OCI-LY7 (cell line): ENCODE measurements at regions not wholly inside any gene's neighbourhood (a gene's known extent, or its start where the extent isn't known, plus 50 kb on each side); places are given as distances from the start of the nearest gene placed in this dataset.

Experiments
- CTCF ChIP-seq: fragments of 200-600 bp; sonication (generic); conservative IDR thresholded peaks from 2 replicates; pipeline ENCODE4 v1.5.1; 2014; ENCODE audit warnings: mild to moderate bottlenecking, antibody characterized with exemption, low read length, moderate library complexity, mixed read lengths
- EZH2phosphoT487 ChIP-seq: fragments of 200-600 bp; sonication (generic); IDR thresholded peaks from 2 replicates; pipeline ENCODE4 v1.6.1; 2018; ENCODE audit warnings: low read depth, borderline replicate concordance, mild to moderate bottlenecking, mixed run types, antibody characterized with exemption, low read length, moderate library complexity, mixed read lengths

GRCh38 chr18:67133669-67134068 is 382.9 kb downstream of the DSEL start:
- TF ChIP-seq CTCF, result no peak
- no peak for TF ChIP-seq EZH2phosphoT487
